T-helper 2 cell treated with Interferon-gamma antibody and Interleukin-4, amounts not matched to agents 100 ng/mL and 5 ng/mL, for 36 hours (primary cell): ENCODE measurements at regions not wholly inside any gene's neighbourhood (a gene's known extent, or its start where the extent isn't known, plus 50 kb on each side); places are given as distances from the start of the nearest gene placed in this dataset.

Experiments
- intact Hi-C: fragments of 100-400 bp; cut with micrococcal nuclease; formaldehyde crosslinking; loops from one replicate; pipeline ENCODE4 v1.15.1; 2023

DNA sequence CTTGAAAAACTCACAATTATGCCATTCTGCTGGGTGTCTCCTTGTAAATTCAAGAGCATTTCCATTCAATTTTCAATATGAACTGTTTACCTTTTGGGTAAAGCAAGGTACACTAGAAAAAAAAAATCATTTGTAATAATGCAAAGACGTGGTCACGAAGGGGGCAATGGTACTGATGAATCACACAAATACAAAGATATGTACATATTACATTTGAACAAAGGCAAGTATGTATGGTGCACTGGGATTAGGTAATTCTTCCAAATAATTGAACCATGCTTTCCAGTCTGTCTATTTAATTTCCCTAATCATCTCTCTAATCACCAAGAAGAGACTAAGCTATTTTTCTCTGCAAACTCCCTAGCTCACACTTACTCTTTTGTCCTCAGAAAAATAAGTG lies 63.4 kb upstream of the RNF38 start:
- intact Hi-C loops = no loop called here

DNA sequence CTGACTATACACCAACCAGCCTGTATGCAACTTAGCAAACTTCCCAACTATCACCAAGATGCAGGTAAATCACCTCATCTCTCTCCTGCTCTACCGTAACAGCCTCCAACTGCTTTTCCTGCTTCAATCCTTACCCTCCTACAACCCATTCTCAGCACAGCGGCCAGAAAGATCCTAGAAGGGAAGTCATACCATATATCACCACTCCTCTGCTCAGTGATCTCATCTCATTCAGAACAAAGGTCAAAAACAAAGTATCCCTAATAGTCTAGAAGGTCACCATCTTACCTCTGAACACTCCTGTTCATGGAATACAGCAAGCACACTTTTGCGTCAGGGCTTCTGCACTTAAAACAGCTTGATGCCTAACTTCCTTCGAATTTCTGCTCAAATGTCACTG lies 62.2 kb upstream of the RNF38 start:
- intact Hi-C loops = no loop called here

DNA sequence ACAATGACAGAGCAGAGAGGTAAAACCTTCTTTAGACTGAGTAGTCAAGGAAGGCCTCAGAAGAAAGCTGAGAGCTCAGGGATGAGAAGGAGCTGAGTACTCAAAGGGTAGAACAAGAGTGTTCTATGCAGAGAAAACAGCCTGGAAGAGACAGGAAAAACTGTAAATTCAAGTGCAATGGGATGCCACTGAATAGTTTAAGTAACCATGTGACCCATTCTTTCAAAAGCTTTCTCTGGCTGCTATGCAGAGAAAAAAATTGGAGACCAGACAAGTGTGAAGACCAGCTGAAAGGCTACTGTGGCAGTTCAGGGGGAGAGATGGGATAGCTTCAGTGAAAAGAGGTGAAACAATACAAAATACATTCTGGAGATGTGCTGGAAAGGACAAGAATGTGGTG lies 61.3 kb upstream of the RNF38 start:
- intact Hi-C loops = no loop called here

DNA sequence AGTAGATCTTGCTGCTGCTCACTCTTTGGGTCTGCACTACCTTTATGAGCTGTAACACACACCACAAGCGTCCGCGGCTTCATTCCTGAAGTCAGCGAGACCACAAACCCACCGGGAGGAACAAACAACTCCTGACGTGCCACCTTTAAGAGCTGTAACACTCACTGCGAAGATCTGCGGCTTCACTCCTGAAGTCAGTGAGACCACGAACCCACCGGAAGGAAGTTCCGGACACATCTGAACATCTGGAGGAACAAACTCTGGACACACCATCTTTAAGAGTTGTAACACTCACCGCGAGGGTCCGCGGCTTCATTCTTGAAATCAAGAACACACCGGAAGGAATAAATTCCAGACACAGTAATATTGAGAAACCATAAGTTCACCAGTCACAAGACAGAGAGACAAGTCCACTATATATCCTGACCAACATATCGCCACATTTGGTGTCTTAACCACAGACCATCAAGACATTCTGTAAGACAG lies 58.4 kb upstream of the RNF38 start:
- intact Hi-C loops = loop anchor here (1.0 kb wide), 1 partner anchor 29 kb away; no protein-coding TSS in a partner anchor

DNA sequence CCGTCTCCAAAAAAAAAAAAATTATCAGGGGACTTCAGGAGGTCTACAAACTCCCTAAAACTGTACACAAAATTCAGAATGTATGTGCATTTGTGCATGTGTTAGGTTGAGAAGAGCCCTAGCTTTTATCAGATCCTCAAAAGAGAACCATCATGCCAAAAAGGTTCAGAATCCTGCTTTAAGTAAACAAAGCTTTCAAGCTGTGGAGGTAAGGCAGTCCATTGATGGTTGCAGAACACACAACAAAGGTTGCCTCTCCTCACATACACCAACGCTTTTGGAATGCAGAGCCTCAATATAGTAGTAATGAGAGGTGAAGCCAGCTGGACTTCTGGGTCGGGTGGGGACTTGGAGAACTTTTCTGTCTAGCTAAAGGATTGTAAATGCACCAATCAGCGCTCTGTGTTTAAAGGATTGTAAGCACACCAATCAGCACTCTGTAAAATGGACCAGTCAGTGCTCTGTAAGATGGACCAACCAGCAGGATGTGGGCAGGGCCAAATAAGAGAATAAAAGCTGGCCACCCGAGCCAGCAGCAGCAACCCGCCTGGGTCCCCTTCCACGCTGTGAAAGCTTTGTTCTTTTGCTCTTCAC lies 57.9 kb upstream of the RNF38 start:
- intact Hi-C loops = loop anchor here (1.0 kb wide), 1 partner anchor 29 kb away; no protein-coding TSS in a partner anchor

DNA sequence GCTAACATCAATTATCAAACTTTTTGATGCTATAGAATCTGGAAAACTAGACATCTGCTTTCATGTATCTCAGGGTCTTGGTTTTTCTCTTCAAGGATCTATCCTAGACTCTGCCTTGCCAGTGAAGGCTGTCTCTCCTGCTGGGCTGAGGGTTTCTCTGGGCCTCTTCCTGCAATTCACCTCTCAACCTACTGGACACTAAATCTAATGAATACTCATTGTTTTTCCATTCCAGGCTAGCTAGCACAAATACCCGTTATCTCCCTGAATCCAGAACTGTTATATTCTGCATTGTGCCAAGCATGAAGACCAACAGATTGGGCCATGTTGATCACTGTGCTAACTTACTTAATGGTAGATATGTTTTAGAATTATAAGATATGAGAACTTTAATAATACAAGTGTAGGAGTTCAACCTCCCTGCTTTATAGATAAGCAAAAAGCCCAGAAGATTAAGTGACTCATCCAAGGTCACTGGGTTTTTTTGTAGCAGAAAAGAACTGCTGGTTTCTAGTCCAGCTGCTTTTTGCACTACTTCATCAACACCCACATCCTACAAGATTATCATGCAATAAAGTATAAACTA lies 56.5 kb upstream of the RNF38 start:
- intact Hi-C loops = no loop called here

DNA sequence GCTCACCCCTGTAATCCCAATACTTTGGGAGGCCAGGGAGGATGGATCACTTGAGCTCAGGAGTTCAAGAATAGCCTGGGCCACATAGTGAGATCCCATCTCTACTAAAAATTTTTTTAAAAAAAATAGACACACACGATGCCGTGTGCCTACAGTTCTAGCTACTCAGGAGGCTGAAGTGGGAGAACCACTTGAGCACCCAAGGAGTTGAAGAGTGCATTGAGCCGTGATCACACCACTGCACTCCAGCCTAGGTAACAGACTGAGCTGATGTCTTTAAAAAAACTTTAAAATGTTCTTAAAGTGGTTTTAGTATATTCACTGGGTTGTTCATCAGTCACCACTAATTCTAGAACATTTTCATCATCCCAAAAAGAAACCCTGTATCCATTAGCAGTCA lies 51.9 kb upstream of the RNF38 start:
- intact Hi-C loops = loop anchor here (2.0 kb wide), 1 partner anchor 103 kb away; no protein-coding TSS in a partner anchor

DNA sequence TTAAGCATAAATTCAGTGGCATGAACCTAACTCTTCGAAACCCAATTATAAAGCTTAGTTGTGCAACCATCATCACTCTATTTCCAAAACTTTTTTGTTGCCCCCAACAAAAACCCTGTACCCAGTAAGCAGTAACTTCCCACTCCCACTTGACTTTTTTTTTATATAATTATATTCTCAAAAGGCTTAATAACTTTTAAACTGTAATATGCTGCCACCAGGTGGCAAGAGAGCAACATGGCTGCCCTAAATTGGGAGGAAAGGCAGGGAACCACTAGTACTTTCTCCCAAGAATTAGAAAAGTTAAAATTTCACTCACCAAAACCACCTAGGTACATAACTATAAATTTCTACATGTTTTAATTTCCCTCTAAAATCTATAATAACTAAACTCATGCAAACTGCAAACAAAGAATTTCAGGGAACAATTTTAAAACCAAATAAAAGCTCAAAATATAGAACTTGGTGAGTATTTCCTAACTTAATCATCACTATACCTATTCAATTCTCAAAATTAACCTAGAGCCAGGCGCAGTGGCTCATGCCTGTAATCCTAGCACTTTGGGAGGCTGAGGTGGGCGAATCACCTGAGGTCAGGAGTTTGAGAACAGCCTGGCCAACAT lies 50.2 kb upstream of the RNF38 start:
- intact Hi-C loops = loop anchor here (1.0 to 2.0 kb wide), 2 partner anchors 43 to 105 kb away; no protein-coding TSS in a partner anchor
